ENCODE measurements at regions not wholly inside any gene's neighbourhood (a gene's known extent, or its start where the extent isn't known, plus 50 kb on each side); places are given as distances from the start of the nearest gene placed in this dataset.

GRCh38 chr16:9612267-9612666 lies 520.8 kb downstream of the HAPSTR1 start:
- no peaks in the 10 kb centered on the region for H3K27me3 ChIP-seq (ENCODE audit: control insufficient read depth, insufficient read depth, low read length)
- intact Hi-C loops (cut with micrococcal nuclease; ENCODE audit: unreplicated experiment), result no loop called here
- H3K9me3 ChIP-seq (ENCODE audit: control insufficient read depth, insufficient read depth, low read depth, low read length), result no peaks in the 10 kb centered on the region
- BruUV-seq (replicated peaks), result no TSS peak
- H3K4me3 ChIP-seq (ENCODE audit: low read depth in 2 of 2, low read length in 2 of 2), result no peak overlapping the region
- in situ Hi-C loops (cut with HindIII; ENCODE audit: low pct_unique_long_range_greater_than_20kb, low sequenced_read_pairs), result no loop called here
- DNase-seq (ENCODE audit: low read depth, low spot score), result no peak
- CTCF ChIA-PET, result no interaction called here
- no peaks in the 10 kb centered on the region for H3K36me3 ChIP-seq (ENCODE audit: control insufficient read depth, insufficient read depth, low read length)
- no peaks in the 10 kb centered on the region for H3K4me1 ChIP-seq (ENCODE audit: control insufficient read depth, insufficient read depth, low read length)
- POLR2A ChIA-PET, result no interaction called here
- TF ChIP-seq, protein P1, sequence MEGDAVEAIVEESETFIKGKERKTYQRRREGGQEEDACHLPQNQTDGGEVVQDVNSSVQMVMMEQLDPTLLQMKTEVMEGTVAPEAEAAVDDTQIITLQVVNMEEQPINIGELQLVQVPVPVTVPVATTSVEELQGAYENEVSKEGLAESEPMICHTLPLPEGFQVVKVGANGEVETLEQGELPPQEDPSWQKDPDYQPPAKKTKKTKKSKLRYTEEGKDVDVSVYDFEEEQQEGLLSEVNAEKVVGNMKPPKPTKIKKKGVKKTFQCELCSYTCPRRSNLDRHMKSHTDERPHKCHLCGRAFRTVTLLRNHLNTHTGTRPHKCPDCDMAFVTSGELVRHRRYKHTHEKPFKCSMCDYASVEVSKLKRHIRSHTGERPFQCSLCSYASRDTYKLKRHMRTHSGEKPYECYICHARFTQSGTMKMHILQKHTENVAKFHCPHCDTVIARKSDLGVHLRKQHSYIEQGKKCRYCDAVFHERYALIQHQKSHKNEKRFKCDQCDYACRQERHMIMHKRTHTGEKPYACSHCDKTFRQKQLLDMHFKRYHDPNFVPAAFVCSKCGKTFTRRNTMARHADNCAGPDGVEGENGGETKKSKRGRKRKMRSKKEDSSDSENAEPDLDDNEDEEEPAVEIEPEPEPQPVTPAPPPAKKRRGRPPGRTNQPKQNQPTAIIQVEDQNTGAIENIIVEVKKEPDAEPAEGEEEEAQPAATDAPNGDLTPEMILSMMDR (IDR thresholded peaks at IDR 0.05), result no peak
- no peak for TF ChIP-seq POLR2AphosphoS5 (IDR thresholded peaks at IDR 0.05; ENCODE audit: low read depth, low read length)
- TF ChIP-seq TCF7L2 (IDR thresholded peaks at IDR 0.05; ENCODE audit: low read depth, low read length), result no peak
- TF ChIP-seq SIN3A (IDR thresholded peaks at IDR 0.05; ENCODE audit: borderline replicate concordance, insufficient read depth, low read depth, low read length), result no peak
- no peak for TF ChIP-seq REST (IDR thresholded peaks at IDR 0.05; ENCODE audit: insufficient read depth in 1 of 2, low read depth in 2 of 2, low read length in 1 of 2)
- no peak overlapping the region for H3K27ac ChIP-seq (ENCODE audit: low read length)
- ATAC-seq, result no peak

DNA sequence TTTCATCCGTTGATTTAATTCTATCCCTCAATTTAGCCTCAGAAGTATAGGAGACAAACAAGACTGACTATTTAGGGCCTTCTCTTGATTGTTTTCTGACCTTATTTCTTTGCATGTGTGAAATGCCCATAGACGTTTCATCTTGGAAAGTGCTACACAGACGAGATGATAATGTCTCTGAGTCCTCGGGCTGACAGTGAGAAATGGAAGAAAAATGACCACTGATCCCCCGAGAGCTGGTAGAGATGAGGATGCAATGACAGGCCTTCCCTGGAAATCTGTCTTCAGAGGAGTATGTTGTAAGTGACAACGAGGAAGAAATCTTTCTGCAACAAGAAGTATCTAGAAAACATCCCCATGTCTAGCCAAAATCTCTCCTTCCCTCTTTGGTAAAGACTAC lies 522.9 kb downstream of the HAPSTR1 start:
- no TSS peak for BruUV-seq (replicated peaks)
- Histone ChIP-seq H3K4me1 (ENCODE audit: control insufficient read depth, insufficient read depth, low read length) (no peaks in the 10 kb centered on the region), H3K36me3 (ENCODE audit: control insufficient read depth, insufficient read depth, low read length) (no peaks in the 10 kb centered on the region), H3K4me3 (ENCODE audit: low read depth in 2 of 2, low read length in 2 of 2) (no peak overlapping the region), H3K27ac (ENCODE audit: low read length) (no peak overlapping the region), H3K27me3 (ENCODE audit: control insufficient read depth, insufficient read depth, low read length) (peaks cover 7% of the 10 kb centered on the region; the same call in 1 of the 2 replicates), H3K9me3 (ENCODE audit: control insufficient read depth, insufficient read depth, low read depth, low read length) (no peaks in the 10 kb centered on the region)
- ChIA-PET CTCF (no interaction called here), POLR2A (interaction anchor here (0.5 kb wide), 1 partner anchor 318 kb away, joined by 5 read pairs; no protein-coding TSS in a partner anchor)
- in situ Hi-C loops (cut with HindIII; ENCODE audit: low pct_unique_long_range_greater_than_20kb, low sequenced_read_pairs), result no loop called here
- DNase-seq (ENCODE audit: low read depth, low spot score) (no peak), ATAC-seq (no peak)
- TF ChIP-seq POLR2AphosphoS5 (IDR thresholded peaks at IDR 0.05; ENCODE audit: low read depth, low read length) (no peak), SIN3A (IDR thresholded peaks at IDR 0.05; ENCODE audit: borderline replicate concordance, insufficient read depth, low read depth, low read length) (no peak), REST (IDR thresholded peaks at IDR 0.05; ENCODE audit: insufficient read depth in 1 of 2, low read depth in 2 of 2, low read length in 1 of 2) (no peak), TCF7L2 (IDR thresholded peaks at IDR 0.05; ENCODE audit: low read depth, low read length) (no peak)
- TF ChIP-seq, protein P1 (IDR thresholded peaks at IDR 0.05), result no peak
- intact Hi-C loops (cut with micrococcal nuclease; ENCODE audit: unreplicated experiment), result no loop called here
